NB4 (cell line): ENCODE measurements at regions not wholly inside any gene's neighbourhood (a gene's known extent, or its start where the extent isn't known, plus 50 kb on each side); places are given as distances from the start of the nearest gene placed in this dataset.

Source experiments
- DNase-seq: peaks from one replicate; pipeline ENCODE4 v3.0.0; 2010; ENCODE audit warnings: low read depth
- H3K4me3 ChIP-seq: one replicate; pipeline ENCODE4 v1.5.1; 2011; ENCODE audit warnings: mild to moderate bottlenecking, low read depth, low read length, moderate library complexity
- MYC ChIP-seq: IDR thresholded peaks from 2 replicates; pipeline ENCODE4 v1.6.1; 2011; ENCODE audit warnings: low read depth, low read length
- POLR2A ChIP-seq: IDR thresholded peaks from 2 replicates; pipeline ENCODE4 v1.6.1; 2011; ENCODE audit warnings: mild to moderate bottlenecking; ENCODE audit not compliant: insufficient read length; ENCODE audit errors: extremely low read depth
- TF ChIP-seq, protein P1 (sequence below): IDR thresholded peaks from 2 replicates; pipeline ENCODE4 v1.6.1; 2011; ENCODE audit warnings: low read depth, low read length
- TF ChIP-seq, protein P2 (sequence below): IDR thresholded peaks from one replicate; pipeline ENCODE4 v1.5.1; 2012; ENCODE audit warnings: low read depth, low read length

DNA sequence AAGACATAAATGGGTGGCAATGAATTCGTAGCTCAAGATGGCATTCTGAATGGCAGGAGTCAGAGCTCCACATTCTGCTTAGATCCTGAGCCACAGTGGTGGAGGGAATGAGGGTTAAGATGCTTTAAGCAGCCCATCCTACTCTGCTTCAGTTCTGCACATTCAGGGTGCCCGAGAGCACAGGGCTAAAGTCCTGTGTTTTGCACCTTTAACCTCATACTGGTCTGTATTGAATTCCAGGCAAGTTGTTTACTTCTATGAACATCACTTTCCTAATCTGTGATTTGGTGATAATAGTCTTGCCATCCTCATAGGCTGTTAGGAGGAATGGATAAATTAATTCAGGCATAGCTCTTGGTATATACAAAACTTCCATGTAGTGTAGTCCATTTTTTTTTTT lies 321.6 kb upstream of the CD180 start:
- no peak for DNase-seq
- no peak overlapping the region for H3K4me3 ChIP-seq
- TF ChIP-seq, protein P1, sequence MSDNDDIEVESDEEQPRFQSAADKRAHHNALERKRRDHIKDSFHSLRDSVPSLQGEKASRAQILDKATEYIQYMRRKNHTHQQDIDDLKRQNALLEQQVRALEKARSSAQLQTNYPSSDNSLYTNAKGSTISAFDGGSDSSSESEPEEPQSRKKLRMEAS, result no peak
- TF ChIP-seq, protein P2, sequence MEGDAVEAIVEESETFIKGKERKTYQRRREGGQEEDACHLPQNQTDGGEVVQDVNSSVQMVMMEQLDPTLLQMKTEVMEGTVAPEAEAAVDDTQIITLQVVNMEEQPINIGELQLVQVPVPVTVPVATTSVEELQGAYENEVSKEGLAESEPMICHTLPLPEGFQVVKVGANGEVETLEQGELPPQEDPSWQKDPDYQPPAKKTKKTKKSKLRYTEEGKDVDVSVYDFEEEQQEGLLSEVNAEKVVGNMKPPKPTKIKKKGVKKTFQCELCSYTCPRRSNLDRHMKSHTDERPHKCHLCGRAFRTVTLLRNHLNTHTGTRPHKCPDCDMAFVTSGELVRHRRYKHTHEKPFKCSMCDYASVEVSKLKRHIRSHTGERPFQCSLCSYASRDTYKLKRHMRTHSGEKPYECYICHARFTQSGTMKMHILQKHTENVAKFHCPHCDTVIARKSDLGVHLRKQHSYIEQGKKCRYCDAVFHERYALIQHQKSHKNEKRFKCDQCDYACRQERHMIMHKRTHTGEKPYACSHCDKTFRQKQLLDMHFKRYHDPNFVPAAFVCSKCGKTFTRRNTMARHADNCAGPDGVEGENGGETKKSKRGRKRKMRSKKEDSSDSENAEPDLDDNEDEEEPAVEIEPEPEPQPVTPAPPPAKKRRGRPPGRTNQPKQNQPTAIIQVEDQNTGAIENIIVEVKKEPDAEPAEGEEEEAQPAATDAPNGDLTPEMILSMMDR, result no peak
- TF ChIP-seq MYC (no peak), POLR2A (no peak)

DNA sequence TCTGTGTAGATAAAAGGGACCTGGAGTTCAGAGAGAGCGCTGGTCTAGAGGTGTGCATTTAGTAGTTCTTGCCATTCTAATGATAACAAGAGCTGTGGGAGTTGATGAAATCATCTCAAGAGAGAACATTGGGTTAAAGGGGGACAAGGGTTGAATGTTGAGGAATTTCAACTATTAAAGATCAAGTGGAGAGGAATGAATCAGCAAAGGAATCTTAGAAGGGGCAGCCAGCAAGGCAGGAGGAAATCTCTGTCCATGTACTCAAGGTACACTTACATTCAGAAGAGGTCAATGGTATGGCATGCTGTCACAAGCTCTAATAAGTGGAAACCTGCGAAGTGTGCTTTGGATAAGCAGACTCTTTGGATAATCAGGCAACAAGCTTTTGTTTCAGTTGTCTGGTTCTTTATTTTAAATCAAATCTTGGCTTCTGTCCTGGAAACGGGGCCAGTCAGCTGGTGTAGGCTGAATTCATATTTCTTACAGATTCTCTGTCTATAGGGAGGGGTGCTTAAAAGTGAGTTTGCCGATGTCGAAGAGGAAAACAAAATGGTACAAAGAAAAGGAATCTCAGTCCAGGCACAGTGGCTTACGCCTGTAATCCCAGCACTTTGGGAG lies 320.5 kb upstream of the CD180 start:
- no peak overlapping the region for H3K4me3 ChIP-seq
- TF ChIP-seq, protein P1, result no peak
- TF ChIP-seq POLR2A (no peak), MYC (no peak)
- TF ChIP-seq, protein P2, result no peak
- DNase-seq, result no peak

GRCh38 chr5:67515762-67516161 lies 319.2 kb upstream of the CD180 start:
- TF ChIP-seq, protein P1, result no peak
- TF ChIP-seq, protein P2, result no peak
- TF ChIP-seq MYC (no peak), POLR2A (no peak)
- H3K4me3 ChIP-seq, result no peak overlapping the region
- no peak for DNase-seq

DNA sequence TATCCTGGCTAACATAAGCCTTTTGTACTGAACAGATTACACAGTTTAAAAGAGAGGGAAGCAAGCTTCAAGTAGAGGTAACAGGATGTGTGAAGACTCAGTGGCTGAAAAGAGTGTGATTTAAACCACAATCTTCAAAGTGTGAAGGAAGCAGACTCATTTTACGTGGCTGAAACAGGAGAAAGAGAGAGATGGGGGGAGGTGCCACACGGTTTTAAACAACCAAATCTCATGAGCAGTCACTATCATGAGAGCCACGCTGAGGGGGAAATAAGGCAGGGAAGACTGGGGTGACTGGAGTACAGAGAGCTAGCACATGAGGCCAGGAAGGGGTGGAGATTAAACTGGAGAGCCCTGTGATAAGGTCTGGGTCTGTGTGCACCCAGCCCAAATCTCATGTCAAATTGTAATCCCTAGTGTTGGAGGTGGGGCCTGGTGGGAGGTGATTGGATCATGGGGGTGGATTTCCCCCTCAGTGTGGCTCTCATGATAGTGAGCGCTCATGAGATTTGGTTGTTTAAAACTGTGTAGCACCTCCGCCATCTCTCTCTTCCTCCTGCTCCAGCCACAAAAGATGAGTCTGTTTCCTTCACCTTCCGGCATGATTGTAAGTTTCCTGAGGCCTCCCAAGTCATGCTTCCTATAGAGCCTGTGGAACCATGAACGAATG lies 318.6 kb upstream of the CD180 start:
- H3K4me3 ChIP-seq, result no peak overlapping the region
- DNase-seq, result no peak
- TF ChIP-seq, protein P1, result no peak
- TF ChIP-seq POLR2A (no peak), MYC (no peak)
- TF ChIP-seq, protein P2, result no peak

DNA sequence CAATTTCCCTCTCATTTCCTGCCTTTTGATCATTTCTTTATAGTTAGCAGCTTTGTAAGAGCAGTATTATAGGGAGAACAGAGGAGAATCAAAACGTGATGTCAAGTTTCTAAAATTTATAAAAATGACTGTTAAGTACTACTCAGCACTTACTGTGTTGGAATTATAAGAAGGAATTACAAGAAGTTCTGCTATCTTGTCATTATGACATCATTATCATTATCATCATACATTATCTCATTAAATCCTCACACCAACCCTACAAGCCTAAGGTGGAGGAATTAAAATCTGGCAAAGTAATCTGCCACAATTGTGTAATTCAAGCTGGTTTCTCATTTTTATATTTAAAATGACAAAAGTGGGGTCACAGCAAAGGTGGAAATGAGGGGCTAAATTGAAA lies 316.2 kb upstream of the CD180 start:
- no peak overlapping the region for H3K4me3 ChIP-seq
- TF ChIP-seq MYC, result no peak
- no peak for DNase-seq

DNA sequence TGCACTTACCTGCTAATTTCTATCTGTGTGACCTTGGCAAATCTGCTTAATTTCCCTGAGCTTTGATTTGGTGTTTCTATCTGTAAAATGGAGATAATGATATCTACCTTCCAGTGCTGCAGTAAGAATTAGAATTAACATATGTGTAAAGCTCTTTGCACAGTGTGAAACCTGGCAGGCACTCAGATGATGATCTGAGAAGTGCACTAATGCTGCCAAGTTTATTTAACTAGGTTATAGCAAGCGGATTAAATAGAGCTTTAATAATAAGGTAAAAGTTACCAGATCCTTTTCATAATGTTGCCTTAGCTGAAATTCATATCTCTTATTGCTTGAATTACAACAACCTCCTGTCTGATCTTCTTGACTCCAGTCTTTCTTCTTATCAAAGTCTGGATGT lies 315.3 kb upstream of the CD180 start:
- TF ChIP-seq, protein P2, result no peak
- TF ChIP-seq, protein P1, result no peak
- TF ChIP-seq MYC, result no peak
- TF ChIP-seq POLR2A, result no peak
- DNase-seq, result no peak
- H3K4me3 ChIP-seq, result no peak overlapping the region
